Heart left ventricle (tissue), 16 donors: ENCODE measurements at regions not wholly inside any gene's neighbourhood (a gene's known extent, or its start where the extent isn't known, plus 50 kb on each side); places are given as distances from the start of the nearest gene placed in this dataset.

Experiments
- ATAC-seq, 4 donors: fragments of 200-7000 bp; cut with Tn5 transposase; one replicate each; pipeline ENCODE4 v1.9.1; 2020 to 2022; ENCODE audit warnings: moderate library complexity in 4 of 4, mild to moderate bottlenecking in 3 of 4, moderate number of reproducible peaks in 1 of 4
- DNase-seq, 5 donors: peaks; one replicate each; pipeline ENCODE4 v3.0.0-alpha.2; 2020
- H3K27ac ChIP-seq, 12 donors: fragments of 200-600 bp; sonication (generic) in 4 of 12; one replicate each; pipeline versions ENCODE4 v1.5.0 to v1.8.0; 2016 to 2022; ENCODE audit warnings: mild to moderate bottlenecking in 2 of 12
- H3K27me3 ChIP-seq, 9 donors: fragments of 200-600 bp; sonication (generic) in 2 of 9; one replicate each; pipeline versions ENCODE4 v1.5.1 to v1.8.0; 2016 to 2022; ENCODE audit warnings: mild to moderate bottlenecking in 3 of 9
- H3K36me3 ChIP-seq, 9 donors: fragments of 200-600 bp; sonication (generic) in 2 of 9; one replicate each; pipeline versions ENCODE4 v1.5.0 to v1.8.0; 2018 to 2022; ENCODE audit warnings: mild to moderate bottlenecking in 2 of 9
- H3K4me1 ChIP-seq, 12 donors: fragments of 200-600 bp; sonication (generic) in 4 of 12; one replicate each; pipeline versions ENCODE4 v1.5.0 to v1.8.0; 2016 to 2022; ENCODE audit warnings: mild to moderate bottlenecking in 3 of 12
- H3K4me3 ChIP-seq, 12 donors: fragments of 200-600 bp; sonication (generic) in 4 of 12; one replicate each; pipeline versions ENCODE4 v1.5.0 to v1.8.0; 2017 to 2022; ENCODE audit warnings: mild to moderate bottlenecking in 9 of 12, moderate library complexity in 4 of 12
- H3K9me3 ChIP-seq, 12 donors: fragments of 200-600 bp; sonication (generic) in 4 of 12; one replicate each; pipeline versions ENCODE4 v1.5.0 to v1.8.0; 2016 to 2022; ENCODE audit warnings: mild to moderate bottlenecking in 1 of 12
- POLR2A ChIP-seq, 2 donors: fragments of 450-650 bp; IDR thresholded peaks; one replicate each; pipeline ENCODE4 v1.6.1; 2017; ENCODE audit warnings: antibody characterized with exemption in 2 of 2, mild to moderate bottlenecking in 2 of 2, moderate library complexity in 2 of 2
- WGBS, 4 donors: extraction: QIAGEN DNeasy Blood & Tissue Kit in 2 of 4; methylation state at CpG; one replicate each; pipeline versions ENCODE4 v1.1.5 to v1.1.7; 2013 to 2018; 5-methylcytosine and 5-hydroxymethylcytosine counted together
- intact Hi-C, 10 donors: fragments of 100-400 bp; cut with DNase I; formaldehyde crosslinking; loops; one replicate each; pipeline versions ENCODE4 v1.11.1 to v1.14.2; 2022
- TF ChIP-seq, protein P1 (sequence below), 12 donors: fragments of 200-600 bp; sonication (generic) in 4 of 12; IDR thresholded peaks; one replicate each; pipeline versions ENCODE4 v1.5.0 to v1.8.0; 2018 to 2022; ENCODE audit warnings: antibody characterized with exemption in 12 of 12, mild to moderate bottlenecking in 5 of 12
- donor health status: ischemic (EF 13 %, LVEDD 7.1; RV severe dilation, severe dysfunction).
- donor health status: healthy with polysubstance abuse.
- donor health status: DM: no; HTN: yes; CAD: no.
- donor health status: DM: no; HTN: no; CAD: no.
- donor health status: ischemic (EF 25% LVEDD 6.9; RV normal size, moderate dysfunction).
- donor health status: ischemic (EF 25% LVEDD 5.7; RV mildly dilated, moderate dysfunction).
- donor health status: healthy.
- donor health status: DM: yes; HTN: yes; CAD: no.
- donor health status: ischemic (EF 35%, LVEDD 5.7; RV mildly dilated, moderate dysfunction).
- donor health status: nonischemic (EF 11% LVEDD 7.7; RV severe dilation, severe dysfunction).
- donor health status: DM: yes; HTN: yes; CAD: no.
- donor health status: PGD.
- donor health status: ischemic (EF 29% LVEDD 5.4; RV normal size, mild dysfunction).
- donor health status: nonischemic (EF 23%, LVEDD 6.1; RV moderate dilation, normal function).

DNA sequence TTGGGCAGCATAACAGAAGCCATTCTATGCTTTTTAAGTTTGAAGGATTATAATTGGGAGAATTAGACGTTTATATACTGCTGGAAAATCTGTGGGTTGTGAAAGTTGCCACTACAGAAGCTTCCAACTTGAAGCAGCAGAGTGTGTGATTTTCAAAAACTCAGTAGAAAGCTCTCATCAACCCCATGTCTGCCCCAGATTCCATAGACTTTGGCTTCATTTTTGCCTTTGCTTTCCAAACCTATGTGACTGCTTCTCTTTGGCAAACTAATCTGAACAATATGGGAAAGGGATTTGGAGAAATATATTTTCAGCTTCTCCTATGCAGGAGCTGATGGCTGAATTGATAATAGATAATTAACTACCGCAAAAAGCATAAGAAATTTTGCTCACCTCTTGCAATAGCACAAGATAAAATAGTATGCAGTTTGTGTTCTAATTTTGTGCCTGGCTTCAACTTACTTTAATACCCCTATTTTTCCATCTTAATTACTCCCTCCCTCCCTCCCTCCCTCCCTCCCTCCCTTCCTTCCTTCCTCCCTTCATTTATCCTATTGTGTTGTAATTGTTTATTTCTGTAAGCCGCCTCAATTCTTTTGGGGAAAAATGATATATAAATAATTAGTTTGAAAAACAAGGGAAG lies 214.1 kb upstream of the HS3ST5 start:
- ATAC-seq (no peak), DNase-seq (no peak)
- 62 to 74% (median 72%) methylated on average over 3 of the region's 3 CpGs for WGBS, 4 donors
- Histone ChIP-seq H3K4me3 (no peak overlapping the region), H3K36me3 (no peaks in the 10 kb centered on the region), H3K9me3 (peaks cover 0 to 11% (median 0%) of the 10 kb centered on the region in 12 donors), H3K27me3 (no peaks in the 10 kb centered on the region), H3K4me1 (no peaks in the 10 kb centered on the region), H3K27ac (no peak overlapping the region)
- intact Hi-C loops, result no loop called here
- TF ChIP-seq POLR2A (IDR thresholded peaks at IDR 0.05), result no peak
- TF ChIP-seq, protein P1, sequence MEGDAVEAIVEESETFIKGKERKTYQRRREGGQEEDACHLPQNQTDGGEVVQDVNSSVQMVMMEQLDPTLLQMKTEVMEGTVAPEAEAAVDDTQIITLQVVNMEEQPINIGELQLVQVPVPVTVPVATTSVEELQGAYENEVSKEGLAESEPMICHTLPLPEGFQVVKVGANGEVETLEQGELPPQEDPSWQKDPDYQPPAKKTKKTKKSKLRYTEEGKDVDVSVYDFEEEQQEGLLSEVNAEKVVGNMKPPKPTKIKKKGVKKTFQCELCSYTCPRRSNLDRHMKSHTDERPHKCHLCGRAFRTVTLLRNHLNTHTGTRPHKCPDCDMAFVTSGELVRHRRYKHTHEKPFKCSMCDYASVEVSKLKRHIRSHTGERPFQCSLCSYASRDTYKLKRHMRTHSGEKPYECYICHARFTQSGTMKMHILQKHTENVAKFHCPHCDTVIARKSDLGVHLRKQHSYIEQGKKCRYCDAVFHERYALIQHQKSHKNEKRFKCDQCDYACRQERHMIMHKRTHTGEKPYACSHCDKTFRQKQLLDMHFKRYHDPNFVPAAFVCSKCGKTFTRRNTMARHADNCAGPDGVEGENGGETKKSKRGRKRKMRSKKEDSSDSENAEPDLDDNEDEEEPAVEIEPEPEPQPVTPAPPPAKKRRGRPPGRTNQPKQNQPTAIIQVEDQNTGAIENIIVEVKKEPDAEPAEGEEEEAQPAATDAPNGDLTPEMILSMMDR (IDR thresholded peaks at IDR 0.05), result no peak

DNA sequence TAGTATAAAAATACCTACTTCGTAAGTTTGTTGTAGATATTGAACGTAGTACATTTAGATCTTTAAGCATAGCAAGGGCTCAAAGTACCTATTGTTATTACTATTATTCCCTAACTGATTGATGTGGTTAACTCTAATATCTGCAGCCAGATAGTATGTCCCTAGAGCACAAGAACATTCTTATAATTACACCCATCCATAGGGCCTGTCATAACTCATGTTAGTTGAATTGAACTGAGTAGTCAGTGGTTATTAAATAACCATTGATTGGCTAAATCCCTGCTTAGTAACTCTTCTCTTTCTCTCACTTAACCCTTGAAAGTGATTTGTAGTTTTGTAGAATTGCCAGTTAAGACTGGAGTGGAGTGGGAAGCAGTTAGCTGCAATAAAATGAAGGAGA lies 207.5 kb upstream of the HS3ST5 start:
- Histone ChIP-seq H3K4me1 (no peaks in the 10 kb centered on the region), H3K27ac (no peak overlapping the region), H3K4me3 (no peak overlapping the region), H3K36me3 (no peaks in the 10 kb centered on the region), H3K9me3 (peaks cover 0 to 5% (median 0%) of the 10 kb centered on the region in 12 donors), H3K27me3 (no peaks in the 10 kb centered on the region)
- 86 to 89% (median 87%) methylated on average over 2 of the region's 2 CpGs for WGBS, 4 donors
- DNase-seq (no peak), ATAC-seq (no peak)
- intact Hi-C loops, result no loop called here
- TF ChIP-seq, protein P1 (IDR thresholded peaks at IDR 0.05), result no peak
- TF ChIP-seq POLR2A (IDR thresholded peaks at IDR 0.05), result no peak

DNA sequence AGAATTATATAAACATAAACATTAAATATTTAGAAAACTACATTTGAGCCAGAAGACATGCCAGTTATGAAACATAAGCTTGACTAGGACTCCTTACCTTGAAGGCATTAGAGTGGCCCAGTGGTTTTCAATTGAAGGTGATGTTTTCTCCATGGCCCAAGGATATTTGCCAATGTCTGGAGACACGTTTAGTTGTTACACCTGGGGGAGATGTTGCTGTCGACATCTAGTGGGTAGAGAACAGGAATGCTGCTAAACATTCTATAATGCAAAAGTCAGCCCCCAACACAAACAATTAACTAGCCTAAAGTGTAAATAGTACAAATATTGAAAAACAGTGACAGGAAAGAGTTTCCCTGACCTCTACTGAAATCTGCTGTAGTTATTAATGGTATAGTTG lies 200.9 kb upstream of the HS3ST5 start:
- no peak overlapping the region for H3K27ac ChIP-seq
- no peak overlapping the region for H3K4me3 ChIP-seq
- intact Hi-C loops, result no loop called here
- ATAC-seq (no peak), DNase-seq (no peak)
- H3K36me3 ChIP-seq, result no peaks in the 10 kb centered on the region
- H3K9me3 ChIP-seq, result peaks cover 0 to 5% (median 0%) of the 10 kb centered on the region in 12 donors
- TF ChIP-seq POLR2A (IDR thresholded peaks at IDR 0.05), result no peak
- TF ChIP-seq, protein P1 (IDR thresholded peaks at IDR 0.05), result no peak
- no peaks in the 10 kb centered on the region for H3K4me1 ChIP-seq
- WGBS, 4 donors, result 60 to 63% (median 62%) methylated on average over 2 of the region's 2 CpGs
- H3K27me3 ChIP-seq, result no peaks in the 10 kb centered on the region

DNA sequence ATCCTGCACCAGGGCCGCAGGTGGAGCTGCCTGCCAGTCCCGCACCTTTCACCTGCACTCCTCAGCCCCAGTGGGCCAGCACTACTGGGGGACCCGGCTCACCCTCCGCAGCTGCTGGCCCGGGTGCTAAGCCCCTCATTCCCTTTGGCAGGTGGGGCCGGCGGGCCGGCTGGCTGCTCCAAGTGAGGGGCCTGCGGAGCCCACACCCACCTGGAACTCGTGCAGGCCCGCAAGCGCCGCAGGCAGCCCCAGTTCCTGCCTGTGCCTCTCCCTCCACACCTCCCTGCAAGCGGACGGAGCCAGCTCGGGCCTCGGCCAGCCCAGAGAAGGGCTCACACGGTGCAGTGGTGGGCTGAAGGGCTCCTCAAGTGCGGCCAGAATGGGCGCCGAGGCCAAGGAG lies 199.0 kb upstream of the HS3ST5 start:
- H3K4me3 ChIP-seq, result no peak overlapping the region
- TF ChIP-seq, protein P1 (IDR thresholded peaks at IDR 0.05), result no peak
- TF ChIP-seq POLR2A (IDR thresholded peaks at IDR 0.05), result no peak
- H3K4me1 ChIP-seq, result no peaks in the 10 kb centered on the region
- no peak overlapping the region for H3K27ac ChIP-seq
- peaks cover 0 to 5% (median 0%) of the 10 kb centered on the region in 12 donors for H3K9me3 ChIP-seq
- H3K27me3 ChIP-seq, result no peaks in the 10 kb centered on the region
- no peak for ATAC-seq
- 90 to 92% (median 90%) methylated on average over 12 to 21 of the region's 21 CpGs for WGBS, 4 donors
- intact Hi-C loops, result no loop called here
- DNase-seq, result no peak
- H3K36me3 ChIP-seq, result no peaks in the 10 kb centered on the region
